GM11168 (cell line): ENCODE measurements at regions not wholly inside any gene's neighbourhood (a gene's known extent, or its start where the extent isn't known, plus 50 kb on each side); places are given as distances from the start of the nearest gene placed in this dataset.

Experiments
- in situ Hi-C: fragments of 300-500 bp; cut with MboI; formaldehyde crosslinking; loops from one replicate; pipeline ENCODE4 v1.12.0; 2022; ENCODE audit warnings: low sequenced_read_pairs; ENCODE audit not compliant: unreplicated experiment

- in situ Hi-C loops, result no loop called here
These were observed 56.0 kb downstream of the PLK2 start for GRCh38 chr5:58403822-58404433.

- in situ Hi-C loops, result no loop called here
These were observed 58.2 kb downstream of the PLK2 start for GRCh38 chr5:58401701-58402100.

GRCh38 chr5:58400737-58401136, 59.1 kb downstream of the PLK2 start:
- in situ Hi-C loops, result no loop called here

GRCh38 chr5:58399951-58400350, 59.9 kb downstream of the PLK2 start:
- in situ Hi-C loops, result no loop called here

GRCh38 chr5:58394339-58394738, 65.5 kb downstream of the PLK2 start:
- in situ Hi-C loops, result no loop called here

GRCh38 chr5:58393716-58394115, 66.2 kb downstream of the PLK2 start:
- in situ Hi-C loops, result no loop called here

- in situ Hi-C loops, result no loop called here
These were observed 67.4 kb downstream of the PLK2 start for GRCh38 chr5:58392496-58392895.

GRCh38 chr5:58383448-58383847, 76.4 kb downstream of the PLK2 start:
- in situ Hi-C loops, result no loop called here

- in situ Hi-C loops, result no loop called here
These were observed 77.8 kb downstream of the PLK2 start for GRCh38 chr5:58382131-58382534.

GRCh38 chr5:58381566-58381965, 78.3 kb downstream of the PLK2 start:
- in situ Hi-C loops, result no loop called here

GRCh38 chr5:58380655-58381054, 79.2 kb downstream of the PLK2 start:
- in situ Hi-C loops, result no loop called here

GRCh38 chr5:58378613-58379390, 81.1 kb downstream of the PLK2 start:
- in situ Hi-C loops, result no loop called here

GRCh38 chr5:58370606-58371005, 89.3 kb downstream of the PLK2 start:
- in situ Hi-C loops, result no loop called here

GRCh38 chr5:58369513-58370190, 90.2 kb downstream of the PLK2 start:
- in situ Hi-C loops, result no loop called here

GRCh38 chr5:58366461-58366860, 93.4 kb downstream of the PLK2 start:
- in situ Hi-C loops, result no loop called here

GRCh38 chr5:58365791-58366190, 94.1 kb downstream of the PLK2 start:
- in situ Hi-C loops, result no loop called here

GRCh38 chr5:58363461-58364249, 96.2 kb downstream of the PLK2 start:
- in situ Hi-C loops, result no loop called here

GRCh38 chr5:58362135-58362534, 97.8 kb downstream of the PLK2 start:
- in situ Hi-C loops, result no loop called here

GRCh38 chr5:58360794-58361193, 99.1 kb downstream of the PLK2 start:
- in situ Hi-C loops, result no loop called here

GRCh38 chr5:58359981-58360380, 99.9 kb downstream of the PLK2 start:
- in situ Hi-C loops, result no loop called here
